LNCAP (cell line): ENCODE measurements at regions not wholly inside any gene's neighbourhood (a gene's known extent, or its start where the extent isn't known, plus 50 kb on each side); places are given as distances from the start of the nearest gene placed in this dataset.

Experiments used
- CTCF ChIP-seq: fragments of 450-650 bp; IDR thresholded peaks from 2 replicates; pipeline ENCODE4 v1.5.1; 2017; ENCODE audit warnings: mild to moderate bottlenecking

DNA sequence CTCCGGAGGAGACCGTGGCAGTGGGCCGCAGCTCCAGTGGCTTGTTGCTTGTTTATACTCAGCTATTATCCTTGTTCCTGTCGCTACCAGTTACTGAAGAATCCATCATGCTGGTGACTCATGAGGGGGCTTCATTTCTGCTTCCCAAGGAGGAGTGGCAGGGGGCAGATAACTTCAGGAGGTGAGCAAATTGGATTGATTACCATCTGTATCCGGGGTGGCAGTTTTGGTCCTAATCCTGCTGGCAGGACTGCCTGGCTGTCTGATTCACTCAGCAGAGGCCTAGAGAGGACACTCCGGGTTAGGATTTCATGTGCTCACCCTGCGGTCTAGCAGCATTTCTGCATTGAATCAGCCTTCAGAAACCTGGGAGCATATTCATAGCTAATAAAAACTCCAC, 230.0 kb downstream of the ACTR3 start:
- no peak for TF ChIP-seq CTCF

DNA sequence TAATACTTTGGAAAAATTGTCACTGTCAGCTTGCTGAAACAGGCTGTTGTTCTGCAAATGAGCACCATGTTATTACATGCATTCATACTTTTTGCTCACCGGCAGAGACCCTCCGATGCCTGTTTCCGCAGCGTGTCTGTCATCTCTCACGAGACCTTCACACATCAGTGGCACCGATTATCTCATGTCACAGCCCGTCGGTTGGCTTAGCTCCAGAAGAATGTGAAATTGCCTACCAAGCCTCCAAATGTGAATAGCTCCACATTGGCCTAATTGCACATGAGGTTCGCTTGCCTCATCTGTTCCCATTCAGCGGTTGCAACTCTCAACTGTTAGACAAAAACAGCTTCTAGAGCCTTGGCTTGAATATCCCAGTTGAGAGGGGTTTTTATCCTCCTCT, 233.0 kb downstream of the ACTR3 start:
- TF ChIP-seq CTCF: no peak

- TF ChIP-seq CTCF: no peak
Observed at GRCh38 chr2:114123925-114124324, 234.0 kb downstream of the ACTR3 start.

DNA sequence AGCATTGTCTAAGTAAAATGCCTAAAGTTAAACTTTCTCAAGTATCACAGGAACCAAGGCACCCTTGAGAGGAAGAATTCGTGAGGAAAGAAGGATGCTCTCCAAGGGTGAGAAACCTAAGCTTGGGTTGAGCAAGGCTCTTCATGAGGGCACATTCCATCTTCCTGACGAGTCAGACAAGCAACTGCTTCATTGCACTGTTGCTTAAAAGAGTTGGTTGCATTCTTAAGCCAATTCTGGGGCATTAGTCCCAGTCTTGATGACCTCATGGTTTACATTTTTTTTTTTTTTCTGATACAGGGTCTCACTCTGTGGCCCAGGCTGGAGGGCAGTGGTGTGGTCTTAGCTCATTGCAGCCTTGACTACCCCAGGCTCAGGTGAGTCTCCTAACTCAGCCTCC, 237.5 kb downstream of the ACTR3 start:
- TF ChIP-seq CTCF: no peak

DNA sequence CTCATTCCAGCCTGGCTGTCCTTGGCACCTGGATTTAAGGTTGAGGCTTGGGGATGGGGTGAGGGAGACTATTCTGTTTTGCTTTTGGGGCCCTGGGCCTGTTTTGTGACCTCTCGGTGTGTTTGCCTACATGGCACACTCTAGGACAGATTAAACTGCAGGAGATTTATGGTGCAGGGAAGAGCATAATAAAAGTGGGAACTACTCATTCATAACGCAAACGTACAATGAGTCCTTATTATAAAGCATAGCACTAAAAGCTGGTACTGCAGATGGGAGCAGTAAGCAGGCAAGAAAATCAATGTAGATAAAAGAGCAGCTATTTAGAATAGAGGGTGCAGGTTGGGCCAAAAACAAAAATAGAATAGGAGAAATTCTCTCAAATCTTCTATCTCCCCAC, 238.4 kb downstream of the ACTR3 start:
- no peak for TF ChIP-seq CTCF

GRCh38 chr2:114128725-114129124, 238.8 kb downstream of the ACTR3 start:
- no peak for TF ChIP-seq CTCF

GRCh38 chr2:114134146-114134545, 244.3 kb downstream of the ACTR3 start:
- no peak for TF ChIP-seq CTCF

- no peak for TF ChIP-seq CTCF
Observed at GRCh38 chr2:114139542-114139941, 249.7 kb downstream of the ACTR3 start.
